H9 (cell line): ENCODE measurements at regions not wholly inside any gene's neighbourhood (a gene's known extent, or its start where the extent isn't known, plus 50 kb on each side); places are given as distances from the start of the nearest gene placed in this dataset.

Experiments used
- DNase-seq: peaks from one replicate; pipeline ENCODE4 v3.0.0-alpha.2; 2017
- H2AFZ ChIP-seq: one replicate; pipeline ENCODE4 v1.6.1; 2013; ENCODE audit warnings: mild to moderate bottlenecking, low read length, control low read depth, moderate library complexity
- H2AK5ac ChIP-seq: 2 replicates; pipeline ENCODE4 v1.6.1; 2013; ENCODE audit warnings: low read length, control low read depth, mixed read lengths; ENCODE audit not compliant: insufficient read length
- H2BK120ac ChIP-seq: one replicate; pipeline ENCODE4 v1.6.1; 2013; ENCODE audit warnings: low read depth, mild to moderate bottlenecking, low read length, control low read depth, inconsistent platforms; ENCODE audit not compliant: poor library complexity, severe bottlenecking
- H2BK12ac ChIP-seq: 2 replicates; pipeline ENCODE4 v1.6.1; 2013; ENCODE audit warnings: low read length, control low read depth, mixed read lengths, low read depth; ENCODE audit not compliant: insufficient read length
- H2BK15ac ChIP-seq: 2 replicates; pipeline ENCODE4 v1.6.1; 2013; ENCODE audit warnings: low read depth, low read length, control low read depth
- H2BK20ac ChIP-seq: one replicate; pipeline ENCODE4 v1.6.1; 2013; ENCODE audit warnings: low read depth, mild to moderate bottlenecking, low read length, control low read depth, inconsistent platforms; ENCODE audit not compliant: poor library complexity, severe bottlenecking
- H2BK5ac ChIP-seq: 2 replicates; pipeline ENCODE4 v1.6.1; 2013; ENCODE audit warnings: low read length, control low read depth, mixed read lengths; ENCODE audit not compliant: insufficient read length
- H3K14ac ChIP-seq: 2 replicates; pipeline ENCODE4 v1.6.1; 2013; ENCODE audit warnings: low read length, control low read depth; ENCODE audit not compliant: insufficient read depth
- H3K18ac ChIP-seq: 2 replicates; pipeline ENCODE4 v1.6.1; 2013; ENCODE audit warnings: low read depth, mild to moderate bottlenecking, mixed read lengths, low read length, control low read depth; ENCODE audit not compliant: insufficient read length
- H3K23ac ChIP-seq: 2 replicates; pipeline ENCODE4 v1.6.1; 2013; ENCODE audit warnings: low read length, control low read depth, mixed read lengths, low read depth; ENCODE audit not compliant: insufficient read length
- H3K23me2 ChIP-seq: 2 replicates; pipeline ENCODE4 v1.6.1; 2013; ENCODE audit warnings: low read depth, mild to moderate bottlenecking, mixed read lengths, low read length, control low read depth; ENCODE audit not compliant: insufficient read length, poor library complexity, severe bottlenecking
- H3K27ac ChIP-seq: 2 replicates; pipeline ENCODE4 v1.5.1; 2013; ENCODE audit warnings: low read length, control low read depth, mixed read lengths, low read depth; ENCODE audit not compliant: insufficient read length
- H3K27me3 ChIP-seq: 2 replicates; pipeline ENCODE4 v1.6.1; 2013; ENCODE audit warnings: low read length, control low read depth, inconsistent platforms; ENCODE audit not compliant: insufficient read depth
- H3K4ac ChIP-seq: 2 replicates; pipeline ENCODE4 v1.6.1; 2013; ENCODE audit warnings: low read depth, mild to moderate bottlenecking, control low read depth, inconsistent platforms, low read length, moderate library complexity
- H3K4me1 ChIP-seq: 2 replicates; pipeline ENCODE4 v1.6.1; 2013; ENCODE audit warnings: low read length, control low read depth, inconsistent platforms; ENCODE audit not compliant: insufficient read depth
- H3K4me2 ChIP-seq: 2 replicates; pipeline ENCODE4 v1.6.1; 2013; ENCODE audit warnings: low read length, control low read depth, mixed read lengths; ENCODE audit not compliant: insufficient read length, insufficient read depth
- H3K56ac ChIP-seq: 2 replicates; pipeline ENCODE4 v1.6.1; 2013; ENCODE audit warnings: low read depth, mild to moderate bottlenecking, mixed read lengths, low read length, control low read depth; ENCODE audit not compliant: insufficient read length
- H3K79me1 ChIP-seq: 2 replicates; pipeline ENCODE4 v1.6.1; 2013; ENCODE audit warnings: low read depth, mild to moderate bottlenecking, moderate library complexity, low read length, control low read depth, inconsistent platforms; ENCODE audit not compliant: insufficient read depth, poor library complexity, severe bottlenecking
- H3K79me2 ChIP-seq: 2 replicates; pipeline ENCODE4 v1.6.1; 2013; ENCODE audit warnings: low read length, control low read depth, inconsistent platforms; ENCODE audit not compliant: insufficient read depth
- H3K9ac ChIP-seq: 2 replicates; pipeline ENCODE4 v1.6.1; 2013; ENCODE audit warnings: low read length, control low read depth, mixed read lengths; ENCODE audit not compliant: insufficient read length; ENCODE audit errors: extremely low read depth
- H3K9me3 ChIP-seq: one replicate; pipeline ENCODE4 v1.6.1; 2013; ENCODE audit warnings: low read depth, low read length, inconsistent platforms; ENCODE audit not compliant: control insufficient read depth
- H3T11ph ChIP-seq: one replicate; pipeline ENCODE4 v1.6.1; 2013; ENCODE audit warnings: mild to moderate bottlenecking, low read length, control low read depth, inconsistent platforms
- H4K20me1 ChIP-seq: one replicate; pipeline ENCODE4 v1.6.1; 2013; ENCODE audit not compliant: control insufficient read depth, insufficient read length, insufficient read depth
- H4K5ac ChIP-seq: 2 replicates; pipeline ENCODE4 v1.6.1; 2013; ENCODE audit warnings: low read depth, mild to moderate bottlenecking, mixed read lengths, low read length, control low read depth; ENCODE audit not compliant: insufficient read length
- H4K8ac ChIP-seq: replicated peaks from 2 replicates; pipeline ENCODE4 v1.6.1; 2013; ENCODE audit warnings: low read length, control low read depth, mixed read lengths, low read depth; ENCODE audit not compliant: insufficient read length
- H4K91ac ChIP-seq: 2 replicates; pipeline ENCODE4 v1.6.1; 2013; ENCODE audit warnings: low read depth, mild to moderate bottlenecking, moderate library complexity, mixed read lengths, low read length, control low read depth; ENCODE audit not compliant: insufficient read length
- H3K27ac Mint-ChIP-seq, 3 experiments: 2 replicates in 2 of 3; 3 replicates in 1 of 3; pipeline ENCODE4 v1.8.0; 2020 to 2021; ENCODE audit warnings: mixed read lengths in 3 of 3, mild to moderate bottlenecking in 1 of 3, moderate library complexity in 1 of 3
- H3K27me3 Mint-ChIP-seq: 2 replicates; pipeline ENCODE4 v1.8.0; 2021; ENCODE audit warnings: low read depth, mild to moderate bottlenecking, moderate library complexity, mixed read lengths
- H3K36me3 Mint-ChIP-seq, 3 experiments: 2 replicates in 2 of 3; 3 replicates in 1 of 3; pipeline ENCODE4 v1.8.0; 2020 to 2021; ENCODE audit warnings: low read depth in 3 of 3, mixed read lengths in 3 of 3; ENCODE audit not compliant: insufficient read depth in 1 of 3
- H3K4me1 Mint-ChIP-seq, 2 experiments: 2 replicates each; pipeline ENCODE4 v1.8.0; 2020; ENCODE audit warnings: mixed read lengths in 2 of 2
- H3K4me3 Mint-ChIP-seq, 2 experiments: 2 replicates in 1 of 2; 3 replicates in 1 of 2; pipeline ENCODE4 v1.8.0; 2020 to 2021; ENCODE audit warnings: mild to moderate bottlenecking in 2 of 2, mixed read lengths in 2 of 2, moderate library complexity in 1 of 2
- H3K9me3 Mint-ChIP-seq, 2 experiments: 2 replicates in 1 of 2; 3 replicates in 1 of 2; pipeline ENCODE4 v1.8.0; 2020; ENCODE audit warnings: mild to moderate bottlenecking in 2 of 2, mixed read lengths in 2 of 2, moderate library complexity in 1 of 2
- WGBS: extraction: QIAGEN DNeasy Blood & Tissue Kit; methylation state at CpG from one replicate; pipeline ENCODE4 v1.1.7; 2013; ENCODE audit warnings: missing lambda C conversion rate, low lambda C conversion rate, mixed read lengths; ENCODE audit not compliant: insufficient read length; ENCODE audit errors: extremely low coverage; 5-methylcytosine and 5-hydroxymethylcytosine counted together
- TF ChIP-seq, protein P1 (sequence below): fragments of 200-600 bp; sonication (generic); conservative IDR thresholded peaks from 3 replicates; pipeline ENCODE4 v1.8.0; 2021; ENCODE audit warnings: antibody characterized with exemption, mild to moderate bottlenecking

DNA sequence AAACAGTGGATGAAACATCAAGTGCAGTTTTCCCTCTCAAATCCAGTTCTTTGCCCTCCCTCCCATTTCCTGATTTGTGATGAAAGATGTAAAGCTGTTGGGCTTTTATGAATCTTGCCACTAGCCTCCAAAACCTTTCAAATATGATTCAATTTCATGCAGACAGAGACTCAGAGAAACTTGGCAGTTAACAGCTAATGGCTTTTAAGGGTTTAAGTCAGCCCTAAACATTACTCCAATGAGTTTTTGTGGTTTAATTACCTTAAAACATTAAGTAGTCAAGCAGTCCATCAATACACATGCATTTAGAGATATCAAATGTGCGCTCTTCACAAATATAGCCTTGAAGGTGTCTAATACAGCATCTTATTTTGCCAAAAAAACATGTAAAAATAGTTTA lies 1594.0 kb upstream of the GOT2 start:
- no peak overlapping the region for H2BK15ac ChIP-seq
- Mint-ChIP-seq H3K27me3 (no peaks in the 10 kb centered on the region), H3K9me3 (peaks cover 4% of the 10 kb centered on the region in 2 experiments; a peak in 3 of 5 replicates), H3K36me3 (peaks cover 0 to 8% (median 0%) of the 10 kb centered on the region in 3 experiments; a peak in 1 of 7 replicates), H3K4me3 (no peak overlapping the region), H3K27ac (no peak overlapping the region), H3K4me1 (no peaks in the 10 kb centered on the region)
- no peak overlapping the region for H3K56ac ChIP-seq
- H2AFZ ChIP-seq: no peak overlapping the region
- no peak overlapping the region for H3K4ac ChIP-seq
- no peak overlapping the region for H3K18ac ChIP-seq
- TF ChIP-seq, protein P1, sequence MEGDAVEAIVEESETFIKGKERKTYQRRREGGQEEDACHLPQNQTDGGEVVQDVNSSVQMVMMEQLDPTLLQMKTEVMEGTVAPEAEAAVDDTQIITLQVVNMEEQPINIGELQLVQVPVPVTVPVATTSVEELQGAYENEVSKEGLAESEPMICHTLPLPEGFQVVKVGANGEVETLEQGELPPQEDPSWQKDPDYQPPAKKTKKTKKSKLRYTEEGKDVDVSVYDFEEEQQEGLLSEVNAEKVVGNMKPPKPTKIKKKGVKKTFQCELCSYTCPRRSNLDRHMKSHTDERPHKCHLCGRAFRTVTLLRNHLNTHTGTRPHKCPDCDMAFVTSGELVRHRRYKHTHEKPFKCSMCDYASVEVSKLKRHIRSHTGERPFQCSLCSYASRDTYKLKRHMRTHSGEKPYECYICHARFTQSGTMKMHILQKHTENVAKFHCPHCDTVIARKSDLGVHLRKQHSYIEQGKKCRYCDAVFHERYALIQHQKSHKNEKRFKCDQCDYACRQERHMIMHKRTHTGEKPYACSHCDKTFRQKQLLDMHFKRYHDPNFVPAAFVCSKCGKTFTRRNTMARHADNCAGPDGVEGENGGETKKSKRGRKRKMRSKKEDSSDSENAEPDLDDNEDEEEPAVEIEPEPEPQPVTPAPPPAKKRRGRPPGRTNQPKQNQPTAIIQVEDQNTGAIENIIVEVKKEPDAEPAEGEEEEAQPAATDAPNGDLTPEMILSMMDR: no peak
- no peaks in the 10 kb centered on the region for H3K27me3 ChIP-seq
- no peak overlapping the region for H3K27ac ChIP-seq
- no peak overlapping the region for H3T11ph ChIP-seq
- no peak overlapping the region for H4K8ac ChIP-seq
- H4K20me1 ChIP-seq: no peaks in the 10 kb centered on the region
- DNase-seq: no peak
- H3K79me2 ChIP-seq: no peaks in the 10 kb centered on the region
- no peak overlapping the region for H2BK5ac ChIP-seq
- no peak overlapping the region for H4K91ac ChIP-seq
- no peak overlapping the region for H3K23ac ChIP-seq
- H2AK5ac ChIP-seq: no peak overlapping the region
- no peak overlapping the region for H3K9ac ChIP-seq
- no peak overlapping the region for H2BK120ac ChIP-seq
- H2BK20ac ChIP-seq: no peak overlapping the region
- no peaks in the 10 kb centered on the region for H3K4me1 ChIP-seq
- H2BK12ac ChIP-seq: no peak overlapping the region
- no peaks in the 10 kb centered on the region for H3K23me2 ChIP-seq
- H3K4me2 ChIP-seq: no peak overlapping the region
- no CpG with 5 or more reads among the region's 1 CpG for WGBS
- no peak overlapping the region for H4K5ac ChIP-seq
- H3K79me1 ChIP-seq: no peaks in the 10 kb centered on the region
- H3K14ac ChIP-seq: no peak overlapping the region
- no peaks in the 10 kb centered on the region for H3K9me3 ChIP-seq
